GM12878 (cell line): ENCODE measurements at regions not wholly inside any gene's neighbourhood (a gene's known extent, or its start where the extent isn't known, plus 50 kb on each side); places are given as distances from the start of the nearest gene placed in this dataset.

Experiments
- CBX3 ChIP-seq: fragments of 200-600 bp; sonication (generic); IDR thresholded peaks from 2 replicates; pipeline ENCODE4 v1.6.1; 2016; ENCODE audit warnings: low read depth, borderline replicate concordance
- CTCF ChIP-seq, 3 experiments: IDR thresholded peaks in 2 of 3; conservative IDR thresholded peaks in 1 of 3; 2 replicates each; pipeline ENCODE4 v1.5.1; 2011; ENCODE audit warnings: low read depth in 3 of 3, low read length in 3 of 3, mild to moderate bottlenecking in 3 of 3, control low read depth in 2 of 3, moderate library complexity in 2 of 3, inconsistent platforms in 1 of 3, mixed read lengths in 1 of 3; ENCODE audit not compliant: control insufficient read depth in 2 of 3, insufficient read depth in 1 of 3; ENCODE audit errors: extremely low read depth in 1 of 3

DNA sequence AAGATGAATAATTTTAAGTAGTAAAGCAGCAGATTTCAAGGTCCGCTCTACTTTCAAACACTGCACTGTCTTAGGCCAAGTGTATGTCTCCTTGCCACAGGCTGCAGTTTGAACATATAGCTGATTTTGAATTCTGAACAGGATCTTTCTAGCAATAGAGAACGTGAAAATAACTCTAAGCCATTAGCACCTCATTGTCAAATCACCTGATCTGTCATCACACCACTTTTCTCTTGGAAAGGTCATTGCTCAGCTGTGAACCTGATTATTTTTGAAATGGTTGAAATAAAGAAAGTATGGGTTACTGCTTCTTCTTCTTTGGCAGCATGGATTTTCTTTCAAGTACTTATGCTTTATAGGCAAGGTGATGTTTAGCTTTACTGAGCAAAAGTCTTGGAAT is 357.0 kb upstream of the RORB start:
- TF ChIP-seq CTCF (IDR thresholded peaks at IDR 0.05 in 2 of 3, conservative IDR thresholded peaks at IDR 0.05 in 1 of 3; ENCODE audit: control insufficient read depth in 2 of 3, extremely low read depth in 1 of 3, insufficient read depth in 1 of 3, low read depth in 3 of 3, low read length in 3 of 3) (no peak), CBX3 (no peak)
